ENCODE measurements at regions not wholly inside any gene's neighbourhood (a gene's known extent, or its start where the extent isn't known, plus 50 kb on each side); places are given as distances from the start of the nearest gene placed in this dataset.
A peak's percentile ranks its signal among the peaks of the same experiment; 100 is the strongest.
"Not testable (repeated sequence)": the region's sequence is repeated elsewhere in the genome, so short reads cannot be mapped to it uniquely, and the experiment has no call there.

GRCh38 chr5:91307048-91307447 is 76.1 kb downstream of the ARRDC3 start:
- TF ChIP-seq, protein P1, sequence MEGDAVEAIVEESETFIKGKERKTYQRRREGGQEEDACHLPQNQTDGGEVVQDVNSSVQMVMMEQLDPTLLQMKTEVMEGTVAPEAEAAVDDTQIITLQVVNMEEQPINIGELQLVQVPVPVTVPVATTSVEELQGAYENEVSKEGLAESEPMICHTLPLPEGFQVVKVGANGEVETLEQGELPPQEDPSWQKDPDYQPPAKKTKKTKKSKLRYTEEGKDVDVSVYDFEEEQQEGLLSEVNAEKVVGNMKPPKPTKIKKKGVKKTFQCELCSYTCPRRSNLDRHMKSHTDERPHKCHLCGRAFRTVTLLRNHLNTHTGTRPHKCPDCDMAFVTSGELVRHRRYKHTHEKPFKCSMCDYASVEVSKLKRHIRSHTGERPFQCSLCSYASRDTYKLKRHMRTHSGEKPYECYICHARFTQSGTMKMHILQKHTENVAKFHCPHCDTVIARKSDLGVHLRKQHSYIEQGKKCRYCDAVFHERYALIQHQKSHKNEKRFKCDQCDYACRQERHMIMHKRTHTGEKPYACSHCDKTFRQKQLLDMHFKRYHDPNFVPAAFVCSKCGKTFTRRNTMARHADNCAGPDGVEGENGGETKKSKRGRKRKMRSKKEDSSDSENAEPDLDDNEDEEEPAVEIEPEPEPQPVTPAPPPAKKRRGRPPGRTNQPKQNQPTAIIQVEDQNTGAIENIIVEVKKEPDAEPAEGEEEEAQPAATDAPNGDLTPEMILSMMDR (IDR thresholded peaks at IDR 0.05; ENCODE audit: low read depth, low read length): no peak
- DNase-seq (ENCODE audit: low read depth): no peak

DNA sequence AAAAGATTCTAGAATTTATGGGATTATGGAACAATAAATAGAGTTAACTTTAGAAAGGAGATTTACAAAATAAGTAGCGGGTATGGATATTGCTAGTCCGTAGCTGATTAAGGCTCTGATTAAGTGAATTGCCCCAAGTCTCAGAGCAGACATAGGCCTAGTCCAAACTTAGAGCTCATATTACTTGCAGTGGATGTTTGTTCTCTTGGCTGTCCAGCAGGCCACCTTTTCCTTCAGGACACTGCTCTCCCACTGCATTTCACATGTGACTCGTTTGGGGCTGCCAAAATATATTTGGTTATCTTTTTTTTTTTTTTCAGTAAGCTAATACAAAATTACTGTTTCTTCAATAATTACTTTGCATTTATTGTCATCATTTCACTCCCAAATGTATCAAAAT is 76.6 kb downstream of the ARRDC3 start:
- H3K4me3 ChIP-seq (ENCODE audit: low read depth, low read length): no peak overlapping the region
- TF ChIP-seq, protein P1 (IDR thresholded peaks at IDR 0.05; ENCODE audit: low read depth, low read length): no peak
- TF ChIP-seq POLR2A (IDR thresholded peaks at IDR 0.05; ENCODE audit: extremely low read depth, insufficient read length) (no peak), MYC (IDR thresholded peaks at IDR 0.05; ENCODE audit: low read depth, low read length) (no peak)
- TF ChIP-seq, protein P2, sequence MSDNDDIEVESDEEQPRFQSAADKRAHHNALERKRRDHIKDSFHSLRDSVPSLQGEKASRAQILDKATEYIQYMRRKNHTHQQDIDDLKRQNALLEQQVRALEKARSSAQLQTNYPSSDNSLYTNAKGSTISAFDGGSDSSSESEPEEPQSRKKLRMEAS (IDR thresholded peaks at IDR 0.05; ENCODE audit: low read depth, low read length): no peak
- DNase-seq (ENCODE audit: low read depth): no peak

More at GRCh38 chr5:91307048-91307447, 76.1 kb downstream of the ARRDC3 start:
- H3K4me3 ChIP-seq (ENCODE audit: low read depth, low read length): no peak overlapping the region

DNA sequence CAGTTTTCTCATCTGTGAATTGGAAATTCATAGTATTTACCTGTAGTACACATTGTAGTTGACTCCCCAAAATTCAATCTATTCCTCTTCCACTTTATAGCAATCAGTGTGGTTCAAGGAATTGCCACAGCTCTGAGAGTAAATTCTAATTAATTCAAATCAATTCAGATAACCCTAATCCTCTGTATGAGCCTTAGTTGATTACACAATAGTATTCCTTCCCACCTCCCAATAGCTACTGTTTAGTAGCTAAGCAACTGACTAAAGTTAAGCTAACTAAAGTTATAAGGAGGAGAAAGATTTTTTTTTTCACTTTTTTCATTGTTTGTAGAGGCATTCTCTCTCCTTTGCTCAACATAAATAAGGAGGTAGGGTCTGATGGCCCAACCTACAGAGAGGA is 77.5 kb downstream of the ARRDC3 start:
- TF ChIP-seq, protein P2 (IDR thresholded peaks at IDR 0.05; ENCODE audit: low read depth, low read length): no peak
- H3K4me3 ChIP-seq (ENCODE audit: low read depth, low read length): no peak overlapping the region
- no peak for DNase-seq (ENCODE audit: low read depth)

DNA sequence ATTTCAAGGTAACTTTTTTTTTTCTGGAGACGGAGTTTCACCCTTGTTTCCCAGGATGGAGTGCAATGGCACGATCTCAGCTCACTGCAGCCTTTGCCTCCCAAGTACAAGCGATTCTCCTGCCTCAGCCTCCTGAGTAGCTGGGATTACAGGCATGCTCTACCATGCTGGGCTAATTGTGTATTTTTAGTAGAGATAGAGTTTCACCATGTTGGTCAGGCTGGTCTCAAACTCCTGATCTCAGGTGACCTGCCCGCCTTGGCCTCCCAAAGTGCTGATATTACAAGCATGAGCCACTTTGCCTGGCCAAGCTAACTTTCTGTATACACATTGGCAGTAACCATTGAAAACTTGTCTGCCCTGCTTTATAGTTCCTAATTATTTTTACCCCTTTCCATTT is 79.1 kb downstream of the ARRDC3 start:
- DNase-seq (ENCODE audit: low read depth); H3K4me3 ChIP-seq (ENCODE audit: low read depth, low read length): not testable (repeated sequence)

DNA sequence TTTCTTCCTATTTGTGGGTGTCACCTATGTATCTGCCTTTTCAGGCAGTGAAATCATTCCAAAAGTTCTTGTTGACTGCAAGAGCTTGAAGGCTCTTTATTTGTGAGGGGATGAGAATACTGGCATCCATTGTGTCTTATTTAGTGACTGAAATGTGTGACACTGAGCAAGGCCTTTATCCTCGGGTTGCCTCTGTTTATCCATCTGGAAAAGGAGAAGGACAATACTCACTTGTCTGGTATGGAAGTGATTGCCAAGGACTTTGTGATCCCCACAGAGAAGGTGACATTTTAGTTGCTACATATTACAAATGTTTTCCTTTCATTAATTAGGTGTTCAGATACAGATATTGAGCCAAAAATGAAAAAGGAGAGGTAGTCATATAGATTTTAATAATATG is 80.2 kb downstream of the ARRDC3 start:
- DNase-seq (ENCODE audit: low read depth): no peak
- TF ChIP-seq, protein P1 (IDR thresholded peaks at IDR 0.05; ENCODE audit: low read depth, low read length): no peak
- TF ChIP-seq POLR2A (IDR thresholded peaks at IDR 0.05; ENCODE audit: extremely low read depth, insufficient read length) (no peak), MYC (IDR thresholded peaks at IDR 0.05; ENCODE audit: low read depth, low read length) (no peak)
- TF ChIP-seq, protein P2 (IDR thresholded peaks at IDR 0.05; ENCODE audit: low read depth, low read length): no peak
- no peak overlapping the region for H3K4me3 ChIP-seq (ENCODE audit: low read depth, low read length)

GRCh38 chr5:91302305-91302704 is 80.8 kb downstream of the ARRDC3 start:
- TF ChIP-seq MYC (IDR thresholded peaks at IDR 0.05; ENCODE audit: low read depth, low read length) (no peak), POLR2A (IDR thresholded peaks at IDR 0.05; ENCODE audit: extremely low read depth, insufficient read length) (no peak)
- TF ChIP-seq, protein P1 (IDR thresholded peaks at IDR 0.05; ENCODE audit: low read depth, low read length): no peak
- TF ChIP-seq, protein P2 (IDR thresholded peaks at IDR 0.05; ENCODE audit: low read depth, low read length): no peak
- DNase-seq (ENCODE audit: low read depth): no peak

DNA sequence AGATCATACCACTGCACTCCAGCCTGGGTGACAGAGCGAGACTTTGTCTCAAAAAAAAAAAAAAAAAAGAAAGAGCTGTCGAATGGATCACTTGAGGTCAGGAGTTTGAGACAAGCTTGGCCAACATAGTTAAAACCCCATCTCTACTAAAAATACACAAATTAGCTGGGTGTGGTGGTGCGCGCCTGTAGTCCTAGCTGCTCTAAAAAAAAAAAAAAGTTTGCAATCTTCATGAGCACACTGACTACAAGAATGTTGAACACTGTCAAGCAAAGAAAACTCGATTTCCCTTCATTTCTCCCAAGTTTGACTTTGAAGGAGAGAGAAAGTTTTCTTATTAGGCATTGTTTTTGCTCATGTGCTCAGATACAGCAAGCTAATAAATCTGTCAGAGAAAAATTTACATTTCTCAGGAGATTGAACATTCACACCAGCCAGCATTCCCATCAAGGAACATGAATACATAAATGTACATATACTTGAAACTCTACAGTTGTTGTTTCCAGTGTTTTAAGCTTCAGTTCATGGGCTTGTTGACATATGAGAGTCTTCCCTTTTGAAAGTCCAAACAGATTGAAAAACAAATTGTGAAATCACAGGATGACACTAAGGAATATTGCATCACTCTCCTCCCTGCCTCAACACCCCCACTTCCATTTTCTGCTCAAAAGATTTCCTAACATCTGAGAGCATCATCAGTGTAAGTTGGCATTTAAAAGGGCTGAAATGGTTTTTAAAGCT is 81.8 kb downstream of the ARRDC3 start:
- TF ChIP-seq POLR2A (IDR thresholded peaks at IDR 0.05; ENCODE audit: extremely low read depth, insufficient read length) (no peak), MYC (IDR thresholded peaks at IDR 0.05; ENCODE audit: low read depth, low read length) (no peak)
- TF ChIP-seq, protein P2 (IDR thresholded peaks at IDR 0.05; ENCODE audit: low read depth, low read length): no peak
- TF ChIP-seq, protein P1 (IDR thresholded peaks at IDR 0.05; ENCODE audit: low read depth, low read length): no peak
- DNase-seq (ENCODE audit: low read depth): peak; percentile 51
- no peak overlapping the region for H3K4me3 ChIP-seq (ENCODE audit: low read depth, low read length)

More at GRCh38 chr5:91302305-91302704, 80.8 kb downstream of the ARRDC3 start:
- H3K4me3 ChIP-seq (ENCODE audit: low read depth, low read length): no peak overlapping the region
